ENCODE measurements at regions not wholly inside any gene's neighbourhood (a gene's known extent, or its start where the extent isn't known, plus 50 kb on each side); places are given as distances from the start of the nearest gene placed in this dataset.

- TF ChIP-seq, protein P1, sequence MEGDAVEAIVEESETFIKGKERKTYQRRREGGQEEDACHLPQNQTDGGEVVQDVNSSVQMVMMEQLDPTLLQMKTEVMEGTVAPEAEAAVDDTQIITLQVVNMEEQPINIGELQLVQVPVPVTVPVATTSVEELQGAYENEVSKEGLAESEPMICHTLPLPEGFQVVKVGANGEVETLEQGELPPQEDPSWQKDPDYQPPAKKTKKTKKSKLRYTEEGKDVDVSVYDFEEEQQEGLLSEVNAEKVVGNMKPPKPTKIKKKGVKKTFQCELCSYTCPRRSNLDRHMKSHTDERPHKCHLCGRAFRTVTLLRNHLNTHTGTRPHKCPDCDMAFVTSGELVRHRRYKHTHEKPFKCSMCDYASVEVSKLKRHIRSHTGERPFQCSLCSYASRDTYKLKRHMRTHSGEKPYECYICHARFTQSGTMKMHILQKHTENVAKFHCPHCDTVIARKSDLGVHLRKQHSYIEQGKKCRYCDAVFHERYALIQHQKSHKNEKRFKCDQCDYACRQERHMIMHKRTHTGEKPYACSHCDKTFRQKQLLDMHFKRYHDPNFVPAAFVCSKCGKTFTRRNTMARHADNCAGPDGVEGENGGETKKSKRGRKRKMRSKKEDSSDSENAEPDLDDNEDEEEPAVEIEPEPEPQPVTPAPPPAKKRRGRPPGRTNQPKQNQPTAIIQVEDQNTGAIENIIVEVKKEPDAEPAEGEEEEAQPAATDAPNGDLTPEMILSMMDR (IDR thresholded peaks at IDR 0.05; ENCODE audit: low read depth, low read length, missing input control) = no peak
- TF ChIP-seq FOXA2 (IDR thresholded peaks at IDR 0.05) (no peak), GABPA (IDR thresholded peaks at IDR 0.05 in 1 of 2, conservative IDR thresholded peaks at IDR 0.05 in 1 of 2) (no peak), EGR1 (IDR thresholded peaks at IDR 0.05; ENCODE audit: low read depth in 2 of 2) (no peak)
Measured at GRCh38 chr7:22572937-22573336, 72.9 kb upstream of the STEAP1B start.

Measured in liver (tissue), 3 donors.